ENCODE measurements at regions not wholly inside any gene's neighbourhood (a gene's known extent, or its start where the extent isn't known, plus 50 kb on each side); places are given as distances from the start of the nearest gene placed in this dataset.
A peak's percentile ranks its signal among the peaks of the same experiment; 100 is the strongest.

- H3K27ac ChIP-seq: no peak overlapping the region
- no peak for TF ChIP-seq CTCF (conservative IDR thresholded peaks at IDR 0.05)
Observed at GRCh38 chr9:91090130-91090410, 271.6 kb downstream of the AUH start.

GRCh38 chr9:91092214-91092613 is 269.5 kb downstream of the AUH start:
- H3K27ac ChIP-seq: no peak overlapping the region
- no peak for TF ChIP-seq CTCF (conservative IDR thresholded peaks at IDR 0.05)

GRCh38 chr9:91094324-91095088 is 267.2 kb downstream of the AUH start:
- H3K27ac ChIP-seq: no peak overlapping the region
- no peak for TF ChIP-seq CTCF (conservative IDR thresholded peaks at IDR 0.05)

- no peak for TF ChIP-seq CTCF (conservative IDR thresholded peaks at IDR 0.05)
- peak overlapping the region; percentile 76 for H3K27ac ChIP-seq
Observed at GRCh38 chr9:91098203-91098850, 263.4 kb downstream of the AUH start.

- H3K27ac ChIP-seq: peak overlapping the region; percentile 76
- TF ChIP-seq CTCF (conservative IDR thresholded peaks at IDR 0.05): no peak
Observed at GRCh38 chr9:91099436-91099835, 262.3 kb downstream of the AUH start.

- H3K27ac ChIP-seq: peak overlapping the region; percentile 76
- TF ChIP-seq CTCF (conservative IDR thresholded peaks at IDR 0.05): no peak
Observed at GRCh38 chr9:91100878-91101450, 260.8 kb downstream of the AUH start.

- peak overlapping the region; percentile 76 for H3K27ac ChIP-seq
- TF ChIP-seq CTCF (conservative IDR thresholded peaks at IDR 0.05): no peak
Observed at GRCh38 chr9:91101611-91102168, 260.0 kb downstream of the AUH start.
